Fibroblast of pulmonary artery (primary cell): ENCODE measurements at regions not wholly inside any gene's neighbourhood (a gene's known extent, or its start where the extent isn't known, plus 50 kb on each side); places are given as distances from the start of the nearest gene placed in this dataset.
A peak's percentile ranks its signal among the peaks of the same experiment; 100 is the strongest.

Experiments used
- DNase-seq: peaks from one replicate; pipeline ENCODE4 v3.0.0-alpha.2; 2010; ENCODE audit warnings: low read depth
- H3K4me3 ChIP-seq: replicated peaks from 2 replicates; pipeline ENCODE4 v1.5.1; 2011; ENCODE audit warnings: low read depth, mild to moderate bottlenecking, control low read depth, low read length, moderate library complexity
- CTCF ChIP-seq: IDR thresholded peaks from 2 replicates; pipeline ENCODE4 v1.5.1; 2011; ENCODE audit warnings: mild to moderate bottlenecking, control low read depth, low read length, inconsistent platforms; ENCODE audit errors: missing control alignments

- peak; percentile 4 for DNase-seq
- TF ChIP-seq CTCF: no peak
- no peak overlapping the region for H3K4me3 ChIP-seq
Measured at GRCh38 chr13:103354171-103354570, 288.0 kb upstream of the SLC10A2 start.

GRCh38 chr13:103351035-103351828 is 285.0 kb upstream of the SLC10A2 start:
- peak; percentile 55 for DNase-seq
- H3K4me3 ChIP-seq: no peak overlapping the region
- no peak for TF ChIP-seq CTCF

- TF ChIP-seq CTCF: no peak
Measured at GRCh38 chr13:103350147-103350546, 283.9 kb upstream of the SLC10A2 start.

GRCh38 chr13:103349211-103349980 is 283.2 kb upstream of the SLC10A2 start:
- no peak for TF ChIP-seq CTCF
- H3K4me3 ChIP-seq: no peak overlapping the region
- DNase-seq: no peak

More at GRCh38 chr13:103350147-103350546, 283.9 kb upstream of the SLC10A2 start:
- no peak overlapping the region for H3K4me3 ChIP-seq
- DNase-seq: no peak

GRCh38 chr13:103335241-103335640 is 269.0 kb upstream of the SLC10A2 start:
- no peak for TF ChIP-seq CTCF
- no peak for DNase-seq
- no peak overlapping the region for H3K4me3 ChIP-seq

- no peak overlapping the region for H3K4me3 ChIP-seq
- DNase-seq: no peak
- no peak for TF ChIP-seq CTCF
Measured at GRCh38 chr13:103331924-103332323, 265.7 kb upstream of the SLC10A2 start.
